ENCODE measurements at regions not wholly inside any gene's neighbourhood (a gene's known extent, or its start where the extent isn't known, plus 50 kb on each side); places are given as distances from the start of the nearest gene placed in this dataset.
"Not testable (repeated sequence)": the region's sequence is repeated elsewhere in the genome, so short reads cannot be mapped to it uniquely, and the experiment has no call there.

DNA sequence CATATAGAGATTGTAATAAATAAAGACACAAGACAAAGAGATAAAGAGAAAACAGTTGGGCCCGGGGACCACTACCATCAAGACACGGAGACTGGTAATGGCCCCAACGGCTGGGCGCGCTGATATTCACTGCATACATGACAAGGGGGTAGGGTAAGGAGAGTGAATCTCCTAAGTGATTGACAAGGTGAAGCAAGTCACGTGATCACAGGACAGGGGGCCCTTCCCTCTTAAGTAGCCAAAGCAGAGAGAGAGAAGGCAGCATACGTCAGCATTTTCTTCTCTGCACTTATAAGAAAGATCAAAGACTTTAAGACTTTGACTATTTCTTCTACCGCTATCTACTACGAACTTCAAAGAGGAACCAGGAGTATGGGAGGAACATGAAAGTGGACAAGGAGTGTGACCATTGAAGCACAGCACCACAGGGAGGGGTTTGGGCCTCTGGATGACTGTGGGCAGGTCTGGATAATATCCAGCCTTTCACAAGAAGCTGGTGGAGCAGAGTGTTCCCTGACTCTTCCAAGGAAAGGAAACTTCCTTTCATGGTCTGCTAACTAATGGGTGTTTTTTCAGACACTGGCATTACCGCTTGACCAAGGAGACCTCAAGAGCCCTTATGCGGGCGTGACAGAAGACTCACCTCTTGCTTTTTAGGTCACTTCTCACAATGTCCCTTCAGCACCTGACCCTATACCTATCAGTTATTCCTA lies 75.6 kb downstream of the MRPL39 start:
- H3K4me3 Mint-ChIP-seq; H3K27me3 ChIP-seq (ENCODE audit: control insufficient read depth, insufficient read depth, low read length); H3K4me3 ChIP-seq (ENCODE audit: low read length); H3K9me3 Mint-ChIP-seq; ATAC-seq; H3K9me3 ChIP-seq (ENCODE audit: control insufficient read depth, insufficient read depth, low read length); H3K27ac ChIP-seq (ENCODE audit: low read length); intact Hi-C loops (cut with micrococcal nuclease); H3K27ac Mint-ChIP-seq; DNase-seq; H3K36me3 Mint-ChIP-seq; H3K4me1 Mint-ChIP-seq; H3K4me1 ChIP-seq (ENCODE audit: control insufficient read depth, insufficient read depth, low read length); H3K27me3 Mint-ChIP-seq (ENCODE audit: low read depth in 2 of 2); H3K36me3 ChIP-seq (ENCODE audit: control insufficient read depth, insufficient read depth, low read length): not testable (repeated sequence)
- 98% methylated on average over 12 of the region's 12 CpGs for WGBS (ENCODE audit: insufficient coverage)

DNA sequence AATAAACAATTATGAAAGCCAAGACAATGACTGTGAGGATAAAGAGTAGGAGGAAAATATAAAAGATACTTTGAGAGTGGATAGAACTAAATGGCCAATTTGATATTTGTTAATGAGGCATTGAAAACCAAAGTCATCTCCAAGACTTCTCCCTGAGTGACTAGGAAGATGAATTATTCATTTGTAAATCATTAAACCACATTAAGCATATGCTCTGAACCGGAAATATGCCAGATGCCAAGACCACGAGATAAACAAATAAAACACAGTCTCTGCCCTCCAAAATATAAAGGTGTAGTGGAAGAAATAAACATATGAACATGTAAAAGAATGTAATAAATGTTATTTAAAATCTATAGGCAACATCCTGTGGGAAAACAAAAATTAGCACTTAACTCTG lies 78.8 kb downstream of the MRPL39 start:
- no peak overlapping the region for H3K27ac Mint-ChIP-seq
- H3K27me3 Mint-ChIP-seq (ENCODE audit: low read depth in 2 of 2): peaks cover 2 to 6% of the 10 kb centered on the region in 2 donors
- H3K36me3 Mint-ChIP-seq: no peaks in the 10 kb centered on the region
- Histone ChIP-seq H3K9me3 (ENCODE audit: control insufficient read depth, insufficient read depth, low read length) (no peaks in the 10 kb centered on the region), H3K27me3 (ENCODE audit: control insufficient read depth, insufficient read depth, low read length) (no peaks in the 10 kb centered on the region), H3K36me3 (ENCODE audit: control insufficient read depth, insufficient read depth, low read length) (no peaks in the 10 kb centered on the region), H3K4me3 (ENCODE audit: low read length) (no peak overlapping the region), H3K4me1 (ENCODE audit: control insufficient read depth, insufficient read depth, low read length) (no peaks in the 10 kb centered on the region), H3K27ac (ENCODE audit: low read length) (no peak overlapping the region)
- intact Hi-C loops (cut with micrococcal nuclease): no loop called here
- peaks cover 0 to 2% of the 10 kb centered on the region in 2 donors for H3K9me3 Mint-ChIP-seq
- H3K4me3 Mint-ChIP-seq: no peak overlapping the region
- TF ChIP-seq, protein P1, sequence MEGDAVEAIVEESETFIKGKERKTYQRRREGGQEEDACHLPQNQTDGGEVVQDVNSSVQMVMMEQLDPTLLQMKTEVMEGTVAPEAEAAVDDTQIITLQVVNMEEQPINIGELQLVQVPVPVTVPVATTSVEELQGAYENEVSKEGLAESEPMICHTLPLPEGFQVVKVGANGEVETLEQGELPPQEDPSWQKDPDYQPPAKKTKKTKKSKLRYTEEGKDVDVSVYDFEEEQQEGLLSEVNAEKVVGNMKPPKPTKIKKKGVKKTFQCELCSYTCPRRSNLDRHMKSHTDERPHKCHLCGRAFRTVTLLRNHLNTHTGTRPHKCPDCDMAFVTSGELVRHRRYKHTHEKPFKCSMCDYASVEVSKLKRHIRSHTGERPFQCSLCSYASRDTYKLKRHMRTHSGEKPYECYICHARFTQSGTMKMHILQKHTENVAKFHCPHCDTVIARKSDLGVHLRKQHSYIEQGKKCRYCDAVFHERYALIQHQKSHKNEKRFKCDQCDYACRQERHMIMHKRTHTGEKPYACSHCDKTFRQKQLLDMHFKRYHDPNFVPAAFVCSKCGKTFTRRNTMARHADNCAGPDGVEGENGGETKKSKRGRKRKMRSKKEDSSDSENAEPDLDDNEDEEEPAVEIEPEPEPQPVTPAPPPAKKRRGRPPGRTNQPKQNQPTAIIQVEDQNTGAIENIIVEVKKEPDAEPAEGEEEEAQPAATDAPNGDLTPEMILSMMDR (IDR thresholded peaks at IDR 0.05): no peak
- no peaks in the 10 kb centered on the region for H3K4me1 Mint-ChIP-seq
- no peak for DNase-seq
- no CpG with 5 or more reads among the region's 2 CpGs for WGBS (ENCODE audit: insufficient coverage)
- no peak for ATAC-seq

DNA sequence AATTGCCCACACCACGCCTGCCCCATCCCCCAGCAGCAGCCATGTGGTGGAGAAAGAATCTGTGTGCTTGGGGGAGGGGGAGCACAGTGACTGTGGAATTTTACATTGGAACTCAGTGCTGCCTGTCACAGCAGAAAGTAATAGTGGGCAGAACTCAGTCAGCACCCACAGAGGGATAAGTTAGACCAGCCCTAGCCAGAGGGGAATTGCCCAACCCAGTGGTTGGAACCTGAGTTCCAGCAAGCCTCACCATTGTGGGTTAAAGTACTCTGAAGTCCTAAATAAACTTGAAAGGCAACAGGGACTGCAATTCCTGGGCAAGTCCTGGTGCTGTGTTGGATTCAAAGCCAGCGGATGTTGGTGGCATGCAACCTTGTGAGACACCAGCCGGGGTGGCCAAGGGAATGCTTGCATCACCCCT lies 88.8 kb downstream of the MRPL39 start:
- no peaks in the 10 kb centered on the region for H3K9me3 ChIP-seq (ENCODE audit: control insufficient read depth, insufficient read depth, low read length)
- WGBS (ENCODE audit: insufficient coverage): 90% methylated on average over 3 of the region's 3 CpGs
- Mint-ChIP-seq H3K4me1 (no peaks in the 10 kb centered on the region), H3K4me3 (no peak overlapping the region), H3K36me3 (peaks cover 5% of the 10 kb centered on the region), H3K27ac (no peak overlapping the region), H3K27me3 (ENCODE audit: low read depth in 2 of 2) (peaks cover 11% of the 10 kb centered on the region in 2 donors), H3K9me3 (peaks cover 0 to 3% of the 10 kb centered on the region in 2 donors)
- TF ChIP-seq, protein P1 (IDR thresholded peaks at IDR 0.05): no peak
- H3K27ac ChIP-seq (ENCODE audit: low read length): no peak overlapping the region
- no peaks in the 10 kb centered on the region for H3K36me3 ChIP-seq (ENCODE audit: control insufficient read depth, insufficient read depth, low read length)
- intact Hi-C loops (cut with micrococcal nuclease): no loop called here
- DNase-seq (no peak), ATAC-seq (no peak)
- H3K4me3 ChIP-seq (ENCODE audit: low read length): no peak overlapping the region
- H3K4me1 ChIP-seq (ENCODE audit: control insufficient read depth, insufficient read depth, low read length): no peaks in the 10 kb centered on the region
- H3K27me3 ChIP-seq (ENCODE audit: control insufficient read depth, insufficient read depth, low read length): no peaks in the 10 kb centered on the region

DNA sequence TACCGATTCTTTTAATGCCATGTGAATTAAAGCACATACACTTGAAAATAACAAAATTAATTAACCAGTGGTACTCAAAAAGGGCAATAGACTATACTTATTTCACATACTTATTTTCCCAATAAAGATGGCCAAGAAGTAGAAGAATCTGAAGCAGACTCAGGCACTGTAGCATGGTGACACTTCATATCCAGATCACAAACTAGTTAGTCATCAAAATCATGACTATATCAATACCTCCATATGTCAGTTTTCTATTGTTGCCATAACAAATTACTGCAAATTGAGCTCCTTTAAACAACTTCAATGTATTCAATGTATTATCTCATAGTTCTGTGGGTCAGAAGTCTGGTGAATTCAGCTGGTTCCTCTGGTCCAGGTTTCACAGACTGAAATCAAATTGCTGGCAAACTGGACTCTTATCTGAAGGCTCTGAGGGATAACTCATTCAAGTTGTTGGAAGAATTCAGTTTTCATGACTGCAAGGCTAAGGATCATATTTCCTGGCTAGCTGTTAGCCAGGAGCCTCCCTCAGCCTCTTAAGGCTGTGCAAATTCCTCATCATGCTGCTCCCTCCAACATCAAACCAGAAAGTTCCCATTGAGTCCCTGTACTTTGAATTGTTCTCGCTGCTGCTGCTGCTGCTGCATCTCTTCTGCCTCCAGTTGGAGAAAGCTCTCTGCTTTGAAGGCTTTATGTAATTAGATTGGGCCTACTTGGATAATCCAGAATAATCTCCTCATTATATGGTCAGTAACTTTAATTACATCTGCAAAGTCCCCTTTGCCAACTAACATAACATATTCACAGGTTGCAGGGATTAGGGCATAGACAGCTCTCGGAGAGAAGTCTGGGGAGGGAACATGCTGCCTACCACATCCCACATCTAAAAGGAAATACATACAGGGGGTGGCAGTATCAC lies 91.5 kb downstream of the MRPL39 start:
- Mint-ChIP-seq H3K36me3 (no peaks in the 10 kb centered on the region), H3K9me3 (no peaks in the 10 kb centered on the region), H3K27ac (no peak overlapping the region), H3K4me1 (no peaks in the 10 kb centered on the region), H3K4me3 (no peak overlapping the region), H3K27me3 (ENCODE audit: low read depth in 2 of 2) (peaks cover 7 to 10% of the 10 kb centered on the region in 2 donors)
- H3K9me3 ChIP-seq (ENCODE audit: control insufficient read depth, insufficient read depth, low read length): no peaks in the 10 kb centered on the region
- H3K36me3 ChIP-seq (ENCODE audit: control insufficient read depth, insufficient read depth, low read length): no peaks in the 10 kb centered on the region
- H3K4me3 ChIP-seq (ENCODE audit: low read length): no peak overlapping the region
- no peak overlapping the region for H3K27ac ChIP-seq (ENCODE audit: low read length)
- H3K4me1 ChIP-seq (ENCODE audit: control insufficient read depth, insufficient read depth, low read length): no peaks in the 10 kb centered on the region
- DNase-seq (no peak), ATAC-seq (no peak)
- no peaks in the 10 kb centered on the region for H3K27me3 ChIP-seq (ENCODE audit: control insufficient read depth, insufficient read depth, low read length)
- intact Hi-C loops (cut with micrococcal nuclease): no loop called here
- TF ChIP-seq, protein P1 (IDR thresholded peaks at IDR 0.05): no peak
- 94% methylated on average over 3 of the region's 3 CpGs for WGBS (ENCODE audit: insufficient coverage)

Measured in natural killer cell (primary cell).